Hepatic stellate cell (primary cell): ENCODE measurements at regions not wholly inside any gene's neighbourhood (a gene's known extent, or its start where the extent isn't known, plus 50 kb on each side); places are given as distances from the start of the nearest gene placed in this dataset.

ENCODE experiments used
- DNase-seq: peaks from one replicate; pipeline ENCODE4 v3.0.0; 2011; ENCODE audit warnings: low spot score

DNA sequence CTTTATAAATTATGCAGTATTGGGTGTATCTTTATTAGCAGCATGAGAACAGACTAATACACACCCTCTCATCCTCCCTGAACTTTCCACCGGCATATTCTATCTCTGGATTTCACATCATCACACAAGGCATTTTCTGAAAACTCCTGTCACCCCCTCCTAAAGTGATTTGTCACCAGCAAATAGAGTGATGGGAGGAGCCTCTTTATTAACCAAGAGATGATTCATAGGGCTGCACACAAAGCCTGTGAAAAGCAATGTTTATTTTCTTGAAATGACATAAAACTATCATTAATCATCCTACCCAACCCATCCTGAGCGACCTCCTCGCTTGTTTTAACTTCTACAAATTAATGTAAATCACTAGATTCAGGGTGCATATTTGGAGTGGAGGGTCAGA lies 394.7 kb upstream of the SULF2 start:
- DNase-seq, result no peak

DNA sequence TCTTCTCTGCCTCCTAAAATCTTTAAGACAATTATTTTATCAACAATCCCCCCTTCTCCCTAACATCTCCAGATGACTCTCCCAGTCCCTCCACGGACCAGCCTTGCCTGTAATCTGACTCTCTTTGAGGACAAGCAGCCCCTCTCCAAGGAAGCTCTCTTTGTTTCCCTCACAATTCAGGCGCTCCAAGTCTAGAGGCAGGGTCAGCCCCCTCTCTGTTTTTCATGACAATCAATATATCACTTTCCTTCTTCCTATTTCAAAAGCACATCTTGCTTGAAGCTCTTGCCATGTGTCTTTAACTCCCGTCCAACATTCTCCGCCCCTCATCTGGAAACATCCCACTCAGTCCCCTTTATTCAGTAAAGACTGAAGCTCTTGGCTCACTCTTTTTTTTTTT lies 393.4 kb upstream of the SULF2 start:
- DNase-seq, result no peak

DNA sequence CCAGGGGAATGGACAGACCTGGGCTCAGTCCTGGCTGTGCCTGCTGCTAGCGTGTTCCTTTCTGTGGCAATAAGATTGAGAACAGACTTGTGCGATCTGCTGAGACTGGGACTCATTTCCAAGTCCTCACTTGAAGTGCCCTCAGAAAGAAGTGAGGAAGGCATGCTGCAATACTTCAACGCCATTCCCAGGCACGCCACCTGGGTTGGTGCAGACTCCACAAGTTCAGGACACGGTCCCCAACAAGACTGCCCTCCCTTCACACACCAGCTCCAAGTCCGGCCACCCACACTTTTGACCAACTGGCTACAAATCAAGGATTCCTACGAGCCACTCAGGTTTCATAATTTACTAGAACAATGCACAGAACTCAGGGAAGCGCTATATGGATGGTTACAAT lies 391.8 kb upstream of the SULF2 start:
- DNase-seq, result no peak

DNA sequence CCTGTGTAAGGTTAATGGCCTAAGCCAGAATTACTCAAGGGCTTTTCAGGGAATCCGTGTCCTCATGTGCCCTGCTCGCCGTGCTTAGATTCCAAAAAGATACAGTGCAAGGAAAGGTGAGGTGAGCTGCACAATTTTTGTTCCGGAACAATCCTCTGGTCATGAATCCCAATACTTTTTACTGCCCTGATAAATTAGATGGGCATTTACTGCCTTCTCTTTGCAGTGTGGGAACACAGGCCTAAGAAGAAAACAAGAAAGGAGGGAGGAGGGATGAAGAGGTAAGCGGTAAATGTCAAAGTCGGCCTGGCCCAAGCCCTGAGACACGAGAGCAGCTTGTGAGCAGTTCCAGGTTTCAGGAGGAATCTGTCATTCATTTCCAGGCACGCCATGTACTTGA lies 390.9 kb upstream of the SULF2 start:
- no peak for DNase-seq

DNA sequence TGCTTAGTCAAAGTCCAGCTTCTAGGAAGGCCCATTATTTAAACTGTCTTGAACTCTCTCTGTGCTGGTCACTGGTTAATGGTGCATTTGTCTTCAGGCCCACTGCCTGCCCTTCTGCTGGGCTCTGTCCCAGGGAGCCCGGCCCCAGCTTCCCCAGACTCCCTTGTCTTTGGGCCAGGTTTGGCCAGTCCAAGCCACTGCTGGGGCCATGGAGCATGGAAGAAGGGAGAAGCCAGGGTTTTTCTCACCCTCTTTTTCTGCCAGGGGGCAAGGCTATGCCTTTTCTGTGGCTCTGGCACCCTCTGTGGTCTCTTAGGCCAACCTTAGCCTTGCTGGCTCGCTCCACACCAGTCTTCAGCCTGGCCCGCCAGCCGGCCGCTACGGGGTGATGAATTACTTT lies 390.0 kb upstream of the SULF2 start:
- DNase-seq, result no peak

- DNase-seq, result no peak
Observed at GRCh38 chr20:48172357-48172702, 387.0 kb upstream of the SULF2 start.

DNA sequence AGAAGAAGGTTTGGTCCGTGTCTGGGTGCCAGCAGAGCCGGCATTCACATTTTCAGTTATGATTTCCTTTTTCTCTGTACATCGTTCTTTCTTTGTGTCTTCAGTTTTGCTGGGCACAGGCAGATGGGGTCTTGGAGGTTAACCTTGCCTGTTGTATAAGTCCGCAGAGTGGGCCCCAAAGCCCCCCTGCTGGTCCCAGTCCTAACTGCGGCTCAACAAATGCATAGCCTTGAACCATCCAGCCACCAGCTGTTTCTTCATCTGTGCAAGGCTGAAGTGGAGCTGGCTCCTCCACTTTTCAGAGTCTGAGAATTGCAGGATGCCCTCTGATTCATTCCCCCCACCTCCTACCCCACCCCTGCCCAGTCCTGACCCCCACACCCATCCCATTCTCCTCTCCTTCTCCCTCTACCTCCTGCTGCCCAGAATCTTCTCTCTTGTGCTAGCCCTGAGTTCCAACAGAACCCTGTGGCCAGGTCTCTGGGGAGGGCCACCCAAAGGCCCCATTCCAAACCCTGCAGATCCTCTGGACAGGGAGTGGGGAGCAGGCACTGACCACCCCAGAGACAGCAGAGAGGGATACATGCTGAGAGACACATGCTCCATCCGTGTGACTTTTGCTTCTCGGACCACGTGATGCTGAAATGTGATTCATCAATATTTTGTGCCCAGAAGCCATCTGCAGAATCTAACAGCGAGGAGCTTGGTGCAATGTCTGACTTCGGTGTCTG lies 386.5 kb upstream of the SULF2 start:
- DNase-seq, result no peak

GRCh38 chr20:48171071-48171470 lies 385.8 kb upstream of the SULF2 start:
- DNase-seq, result no peak

GRCh38 chr20:48170625-48171024 lies 385.3 kb upstream of the SULF2 start:
- no peak for DNase-seq

DNA sequence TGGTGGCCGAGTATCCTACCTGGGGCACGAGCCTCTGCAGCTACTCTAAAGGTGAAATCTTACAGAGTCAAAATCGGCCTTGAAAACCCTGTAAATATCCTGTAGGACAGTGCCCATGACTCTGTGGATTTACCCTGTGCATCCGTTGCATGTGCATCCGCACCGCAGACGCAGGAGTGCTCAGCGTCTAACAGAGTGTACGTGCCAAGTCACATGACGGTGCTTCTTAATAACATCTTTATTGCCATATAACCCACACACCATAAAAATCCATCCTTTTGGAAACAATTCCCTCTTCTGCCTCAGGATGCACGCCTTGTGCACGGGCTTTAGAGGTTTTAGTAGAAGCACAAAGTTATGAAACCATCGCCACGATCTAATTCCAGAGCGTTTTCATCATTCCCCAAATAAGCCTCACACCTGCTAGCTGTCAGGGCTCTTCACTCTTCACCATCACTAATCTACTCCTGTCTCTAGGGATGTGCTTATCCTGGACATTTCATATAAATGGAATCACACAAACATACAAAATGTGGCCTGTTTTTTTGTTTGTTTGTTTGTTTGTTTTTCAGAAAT lies 384.5 kb upstream of the SULF2 start:
- no peak for DNase-seq

DNA sequence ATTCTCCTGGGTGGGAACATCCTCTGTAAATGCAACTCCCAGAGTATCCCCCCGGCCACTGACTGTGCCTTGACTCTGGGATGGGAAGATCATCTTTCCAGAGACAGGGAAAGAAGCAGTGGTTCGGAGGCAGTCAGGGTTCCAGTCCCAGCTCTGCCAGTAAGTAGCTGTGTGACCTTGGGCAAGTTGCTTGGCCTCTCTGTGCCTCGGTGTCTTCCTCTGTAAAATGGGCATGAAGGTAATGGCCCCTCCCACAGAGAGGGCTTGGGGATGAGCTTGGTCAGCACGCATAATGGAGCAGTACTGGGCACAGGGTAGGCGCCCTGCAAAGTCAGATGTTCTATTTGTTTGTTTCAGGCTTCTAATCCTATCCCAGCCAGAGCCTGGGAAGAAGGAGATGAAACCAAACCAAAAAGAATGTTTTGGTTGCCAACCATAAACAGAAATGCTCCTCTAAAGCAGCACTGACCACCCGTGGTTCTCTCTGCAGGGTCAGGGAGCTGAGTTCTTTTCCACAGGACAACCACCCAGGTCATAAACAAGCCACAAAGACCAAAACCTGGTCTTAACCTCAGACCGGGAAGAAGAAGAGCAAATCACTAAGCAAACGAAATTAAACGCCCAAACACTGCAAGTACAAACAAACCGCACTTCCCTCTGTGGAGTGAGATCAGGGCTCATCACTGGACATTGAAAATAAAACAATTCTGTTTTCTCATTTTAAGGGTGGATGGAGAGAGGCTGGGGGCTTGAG lies 381.0 kb upstream of the SULF2 start:
- no peak for DNase-seq

- no peak for DNase-seq
Observed at GRCh38 chr20:48165401-48165685, 380.1 kb upstream of the SULF2 start.

- no peak for DNase-seq
Observed at GRCh38 chr20:48164566-48165400, 379.5 kb upstream of the SULF2 start.

GRCh38 chr20:48164034-48164433 lies 378.8 kb upstream of the SULF2 start:
- DNase-seq, result no peak

GRCh38 chr20:48163505-48163904 lies 378.2 kb upstream of the SULF2 start:
- no peak for DNase-seq

DNA sequence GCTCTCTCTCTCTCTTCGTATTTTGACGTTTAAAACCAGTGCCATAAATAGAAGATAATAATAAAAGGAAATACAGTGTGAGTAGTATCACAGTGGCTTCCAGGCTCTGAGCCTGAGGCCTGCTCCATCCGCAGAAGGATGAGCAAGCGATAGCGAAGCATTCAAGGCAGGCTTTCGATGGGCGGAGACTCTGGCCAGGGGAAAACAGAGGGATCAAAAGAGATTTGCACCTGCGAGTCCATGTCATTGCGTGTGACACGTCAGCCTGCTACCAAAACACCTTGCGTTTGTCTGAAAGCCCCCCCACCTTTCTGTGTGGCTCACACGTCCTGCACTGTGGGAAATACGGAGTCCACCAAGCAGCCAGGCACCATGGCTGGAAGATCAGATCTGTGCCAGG lies 377.3 kb upstream of the SULF2 start:
- DNase-seq, result no peak

GRCh38 chr20:48159145-48160008 lies 374.1 kb upstream of the SULF2 start:
- no peak for DNase-seq

GRCh38 chr20:48158014-48158413 lies 372.7 kb upstream of the SULF2 start:
- DNase-seq, result no peak

DNA sequence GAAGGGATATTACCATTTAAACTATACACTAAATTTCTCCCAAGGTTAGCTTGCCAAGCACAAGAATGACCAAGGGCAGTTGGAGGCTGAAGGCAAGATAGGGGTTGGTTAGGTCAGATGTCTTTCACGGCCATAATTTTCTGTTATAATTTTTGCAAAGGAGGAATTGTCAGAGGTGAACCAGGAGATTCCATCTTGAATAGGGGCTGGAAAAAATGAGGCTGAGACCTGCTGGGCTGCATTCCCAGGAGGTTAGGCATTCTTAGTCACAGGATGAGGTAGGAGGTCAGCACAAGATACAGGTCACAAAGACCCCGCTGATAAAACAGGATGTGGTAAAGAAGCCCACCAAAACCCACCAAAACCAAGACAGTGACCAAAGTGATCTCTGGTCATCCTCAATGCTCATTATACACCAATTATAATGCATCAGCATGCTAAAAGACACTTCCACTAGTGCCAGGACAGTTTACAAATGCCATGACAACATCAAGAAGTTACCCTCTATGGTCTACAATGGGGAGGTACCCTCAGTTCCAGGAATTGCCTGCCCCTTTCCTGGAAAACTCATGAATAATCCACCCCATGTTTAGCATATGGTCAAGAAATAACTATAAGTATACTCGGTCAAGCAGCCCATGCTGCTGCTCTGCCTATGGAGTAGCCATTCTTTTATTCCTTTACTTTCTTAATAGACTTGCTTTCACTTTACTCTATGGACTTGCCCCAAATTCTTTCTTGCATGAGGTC lies 371.8 kb upstream of the SULF2 start:
- no peak for DNase-seq

DNA sequence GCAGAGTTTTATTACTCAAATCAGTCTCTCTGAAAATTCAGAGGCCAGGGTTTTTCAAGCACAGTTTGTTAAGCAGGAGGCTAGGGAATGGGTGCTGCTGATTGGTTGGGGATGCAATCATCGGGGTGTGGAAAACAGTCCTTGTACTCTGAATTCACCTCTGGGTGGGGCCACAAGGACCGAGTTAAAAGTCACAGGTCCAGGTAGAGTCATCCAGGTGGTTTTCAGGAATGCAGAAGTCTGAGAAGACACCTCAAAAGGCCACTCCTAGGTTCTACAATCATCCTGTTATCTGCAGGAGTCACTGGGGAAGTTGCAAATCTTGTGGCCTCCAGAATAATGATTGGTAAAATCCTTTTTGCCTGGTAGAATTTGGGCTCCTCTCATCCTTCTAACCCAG lies 371.2 kb upstream of the SULF2 start:
- no peak for DNase-seq

DNA sequence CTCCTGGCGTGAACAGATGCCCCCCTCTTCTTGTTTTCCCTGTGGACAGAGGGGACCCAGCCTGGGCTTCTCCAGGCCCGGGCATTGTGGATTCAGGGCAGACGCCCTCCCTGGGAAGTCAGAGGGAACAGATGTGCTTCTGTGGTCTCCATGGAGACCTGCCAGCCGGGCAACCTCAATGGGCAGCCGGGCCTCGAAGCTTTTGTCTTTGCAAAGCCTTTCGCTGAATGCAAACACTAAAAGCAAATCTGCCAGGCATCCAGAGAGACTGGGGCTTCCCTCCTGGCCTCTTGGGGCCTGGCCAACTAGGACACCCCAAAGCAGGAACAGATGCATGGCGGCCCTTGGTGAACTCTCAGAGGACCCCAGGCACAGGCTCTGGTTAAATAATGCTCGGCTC lies 370.0 kb upstream of the SULF2 start:
- no peak for DNase-seq
